Stomach (tissue), 4 donors: ENCODE measurements at regions not wholly inside any gene's neighbourhood (a gene's known extent, or its start where the extent isn't known, plus 50 kb on each side); places are given as distances from the start of the nearest gene placed in this dataset.

Source experiments
- EP300 ChIP-seq: sonication (generic); formaldehyde crosslinking; IDR thresholded peaks from one replicate; pipeline ENCODE4 v1.6.1; 2017; ENCODE audit warnings: antibody characterized with exemption
- POLR2A ChIP-seq, 4 donors: fragments of 450-650 bp; IDR thresholded peaks; one replicate each; pipeline ENCODE4 v1.6.1; 2016; ENCODE audit warnings: antibody characterized with exemption in 4 of 4, control low read depth in 2 of 4, mild to moderate bottlenecking in 1 of 4, moderate library complexity in 1 of 4
- TF ChIP-seq, protein P1 (sequence below), 7 experiments: fragments of 450-650 bp in 4 of 7; fragments of 200-600 bp in 3 of 7; sonication (generic) in 3 of 7; IDR thresholded peaks; one replicate each; pipeline ENCODE4 v1.5.1; 2016 to 2019; ENCODE audit warnings: antibody characterized with exemption in 7 of 7, control low read depth in 2 of 7, mild to moderate bottlenecking in 1 of 7

DNA sequence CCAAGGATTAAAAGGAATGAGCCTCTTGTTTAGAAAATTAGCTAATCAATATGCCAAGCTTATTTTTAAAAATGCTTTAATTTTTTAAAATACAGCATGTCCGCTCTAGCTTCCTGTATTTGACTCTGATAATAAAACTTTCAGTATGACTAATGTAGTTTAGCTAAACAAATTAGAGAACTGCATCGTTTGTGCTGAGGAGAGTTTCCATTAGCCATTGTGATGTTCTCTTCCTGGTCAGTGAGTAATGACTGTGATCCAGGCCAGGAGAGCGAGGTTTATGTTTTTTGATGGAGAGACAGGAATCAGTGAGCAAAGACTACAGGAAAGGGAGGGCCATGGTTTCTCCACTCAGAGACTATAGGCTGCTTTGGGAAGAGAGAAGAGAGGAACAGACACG lies 237.2 kb upstream of the ETAA1 start:
- TF ChIP-seq, protein P1, sequence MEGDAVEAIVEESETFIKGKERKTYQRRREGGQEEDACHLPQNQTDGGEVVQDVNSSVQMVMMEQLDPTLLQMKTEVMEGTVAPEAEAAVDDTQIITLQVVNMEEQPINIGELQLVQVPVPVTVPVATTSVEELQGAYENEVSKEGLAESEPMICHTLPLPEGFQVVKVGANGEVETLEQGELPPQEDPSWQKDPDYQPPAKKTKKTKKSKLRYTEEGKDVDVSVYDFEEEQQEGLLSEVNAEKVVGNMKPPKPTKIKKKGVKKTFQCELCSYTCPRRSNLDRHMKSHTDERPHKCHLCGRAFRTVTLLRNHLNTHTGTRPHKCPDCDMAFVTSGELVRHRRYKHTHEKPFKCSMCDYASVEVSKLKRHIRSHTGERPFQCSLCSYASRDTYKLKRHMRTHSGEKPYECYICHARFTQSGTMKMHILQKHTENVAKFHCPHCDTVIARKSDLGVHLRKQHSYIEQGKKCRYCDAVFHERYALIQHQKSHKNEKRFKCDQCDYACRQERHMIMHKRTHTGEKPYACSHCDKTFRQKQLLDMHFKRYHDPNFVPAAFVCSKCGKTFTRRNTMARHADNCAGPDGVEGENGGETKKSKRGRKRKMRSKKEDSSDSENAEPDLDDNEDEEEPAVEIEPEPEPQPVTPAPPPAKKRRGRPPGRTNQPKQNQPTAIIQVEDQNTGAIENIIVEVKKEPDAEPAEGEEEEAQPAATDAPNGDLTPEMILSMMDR (IDR thresholded peaks at IDR 0.05), result no peak
- TF ChIP-seq EP300 (no peak), POLR2A (IDR thresholded peaks at IDR 0.05) (no peak)
